Sigmoid colon (tissue), 6 donors: ENCODE measurements at regions not wholly inside any gene's neighbourhood (a gene's known extent, or its start where the extent isn't known, plus 50 kb on each side); places are given as distances from the start of the nearest gene placed in this dataset.

Experiments used
- DNase-seq: peaks from one replicate; pipeline ENCODE4 v3.0.0-alpha.2; 2019
- H3K27ac ChIP-seq, 4 donors: fragments of 200-600 bp; sonication (generic); one replicate each; pipeline ENCODE4 v1.5.1; 2016 to 2019; ENCODE audit warnings: mild to moderate bottlenecking in 1 of 4
- H3K27me3 ChIP-seq, 3 donors: fragments of 200-600 bp; sonication (generic); one replicate each; pipeline ENCODE4 v1.5.1; 2019; ENCODE audit warnings: mild to moderate bottlenecking in 1 of 3
- H3K36me3 ChIP-seq, 4 donors: fragments of 200-600 bp; sonication (generic); one replicate each; pipeline ENCODE4 v1.5.1; 2016 to 2019
- H3K4me1 ChIP-seq, 4 donors: fragments of 200-600 bp; sonication (generic); one replicate each; pipeline ENCODE4 v1.5.1; 2017 to 2019
- H3K4me3 ChIP-seq, 4 donors: fragments of 200-600 bp; sonication (generic); one replicate each; pipeline ENCODE4 v1.5.1; 2017 to 2019; ENCODE audit warnings: mild to moderate bottlenecking in 2 of 4, moderate library complexity in 1 of 4
- H3K9me3 ChIP-seq, 4 donors: fragments of 200-600 bp in 3 of 4; sonication (generic) in 3 of 4; one replicate each; pipeline versions ENCODE4 v1.5.1 to v1.6.1; 2013 to 2019
- CTCF ChIP-seq, 4 experiments: fragments of 450-650 bp in 3 of 4; fragments of 200-600 bp in 1 of 4; IDR thresholded peaks; one replicate each; pipeline ENCODE4 v1.5.1; 2016 to 2019; ENCODE audit warnings: antibody characterized with exemption in 4 of 4, mild to moderate bottlenecking in 3 of 4, moderate library complexity in 2 of 4
- EP300 ChIP-seq, 4 donors: sonication (generic); formaldehyde crosslinking; IDR thresholded peaks; one replicate each; pipeline ENCODE4 v1.6.1; 2017; ENCODE audit warnings: antibody characterized with exemption in 4 of 4
- POLR2A ChIP-seq, 2 donors: fragments of 450-650 bp; IDR thresholded peaks; one replicate each; pipeline ENCODE4 v1.6.1; 2016; ENCODE audit warnings: antibody characterized with exemption in 2 of 2, mild to moderate bottlenecking in 2 of 2, moderate library complexity in 2 of 2
- POLR2AphosphoS5 ChIP-seq, 4 donors: sonication (generic); formaldehyde crosslinking; IDR thresholded peaks; one replicate each; pipeline ENCODE4 v1.6.1; 2017; ENCODE audit warnings: antibody characterized with exemption in 4 of 4
- WGBS, 2 donors: extraction: QIAGEN DNeasy Blood & Tissue Kit; methylation state at CpG; one replicate each; pipeline ENCODE4 v1.1.7; 2013; 5-methylcytosine and 5-hydroxymethylcytosine counted together
- intact Hi-C: fragments of 100-400 bp; cut with DNase I; formaldehyde crosslinking; loops from one replicate; pipeline ENCODE4 v1.15.1; 2023
- donor health status: healthy with polysubstance abuse.
- donor health status: healthy.

- no peak for TF ChIP-seq CTCF (IDR thresholded peaks at IDR 0.05)
- TF ChIP-seq EP300 (IDR thresholded peaks at IDR 0.05): no peak
- no peak for TF ChIP-seq POLR2AphosphoS5 (IDR thresholded peaks at IDR 0.05)
- no peak for TF ChIP-seq POLR2A (IDR thresholded peaks at IDR 0.05)
- intact Hi-C loops: loop anchor here (5.0 to 10.0 kb wide), 4 partner anchors 64 to 622 kb away; partner anchors contain the start of gene TPM1
- DNase-seq: no peak
- H3K27me3 ChIP-seq: no peaks in the 10 kb centered on the region
- no peak overlapping the region for H3K4me3 ChIP-seq
- H3K36me3 ChIP-seq: no peaks in the 10 kb centered on the region
- 83 to 93% methylated on average over 1 of the region's 1 CpG for WGBS, 2 donors
- H3K27ac ChIP-seq: peak overlapping the region; percentile 66 to 78 (median 68)
- no peaks in the 10 kb centered on the region for H3K9me3 ChIP-seq
- H3K4me1 ChIP-seq: peaks cover 0 to 17% (median 10%) of the 10 kb centered on the region in 4 donors
Measured at GRCh38 chr15:62782896-62783295, 259.7 kb upstream of the TPM1 start.

GRCh38 chr15:62783303-62783957, 259.1 kb upstream of the TPM1 start:
- H3K9me3 ChIP-seq: no peaks in the 10 kb centered on the region
- no peaks in the 10 kb centered on the region for H3K36me3 ChIP-seq
- intact Hi-C loops: loop anchor here (5.0 to 10.0 kb wide), 4 partner anchors 64 to 621 kb away; partner anchors contain the start of gene TPM1
- H3K27me3 ChIP-seq: no peaks in the 10 kb centered on the region
- TF ChIP-seq POLR2AphosphoS5 (IDR thresholded peaks at IDR 0.05): no peak
- no peak for TF ChIP-seq EP300 (IDR thresholded peaks at IDR 0.05)
- no peak for TF ChIP-seq CTCF (IDR thresholded peaks at IDR 0.05)
- no peak for TF ChIP-seq POLR2A (IDR thresholded peaks at IDR 0.05)
- no peak overlapping the region for H3K4me3 ChIP-seq
- no peak for DNase-seq
- WGBS, 2 donors: 93 to 94% methylated on average over 14 of the region's 14 CpGs
- peaks cover 0 to 17% (median 10%) of the 10 kb centered on the region in 4 donors for H3K4me1 ChIP-seq
- peak overlapping the region in 1 of 4 donors; percentile 67 for H3K27ac ChIP-seq

GRCh38 chr15:62785881-62786828, 256.4 kb upstream of the TPM1 start:
- H3K9me3 ChIP-seq: no peaks in the 10 kb centered on the region
- no peak overlapping the region for H3K4me3 ChIP-seq
- H3K4me1 ChIP-seq: peaks cover 0 to 17% (median 10%) of the 10 kb centered on the region in 4 donors
- no peaks in the 10 kb centered on the region for H3K36me3 ChIP-seq
- H3K27ac ChIP-seq: no peak overlapping the region
- no peaks in the 10 kb centered on the region for H3K27me3 ChIP-seq
- intact Hi-C loops: loop anchor here (10.0 kb wide), 2 partner anchors 119 to 619 kb away; no protein-coding TSS in a partner anchor
- TF ChIP-seq EP300 (IDR thresholded peaks at IDR 0.05) (no peak), POLR2AphosphoS5 (IDR thresholded peaks at IDR 0.05) (no peak), POLR2A (IDR thresholded peaks at IDR 0.05) (no peak), CTCF (IDR thresholded peaks at IDR 0.05) (no peak)
- no peak for DNase-seq
- 80 to 86% methylated on average over 10 of the region's 10 CpGs for WGBS, 2 donors

GRCh38 chr15:62787401-62787800, 255.1 kb upstream of the TPM1 start:
- 95% methylated on average over 7 of the region's 7 CpGs for WGBS, 2 donors
- Histone ChIP-seq H3K36me3 (no peaks in the 10 kb centered on the region), H3K9me3 (no peaks in the 10 kb centered on the region), H3K4me3 (no peak overlapping the region), H3K27me3 (no peaks in the 10 kb centered on the region), H3K4me1 (peaks cover 0 to 8% (median 8%) of the 10 kb centered on the region in 4 donors), H3K27ac (no peak overlapping the region)
- no peak for DNase-seq
- TF ChIP-seq POLR2AphosphoS5 (IDR thresholded peaks at IDR 0.05): no peak
- TF ChIP-seq EP300 (IDR thresholded peaks at IDR 0.05): no peak
- TF ChIP-seq POLR2A (IDR thresholded peaks at IDR 0.05): no peak
- TF ChIP-seq CTCF (IDR thresholded peaks at IDR 0.05): no peak
- intact Hi-C loops: loop anchor here (10.0 kb wide), 2 partner anchors 117 to 617 kb away; no protein-coding TSS in a partner anchor
